HL-60 (cell line): ENCODE measurements at regions not wholly inside any gene's neighbourhood (a gene's known extent, or its start where the extent isn't known, plus 50 kb on each side); places are given as distances from the start of the nearest gene placed in this dataset.

Experiments used
- DNase-seq, 2 experiments: peaks; one replicate each; pipeline ENCODE4 v3.0.0-alpha.2; 2010 to 2020; ENCODE audit warnings: low read depth in 1 of 2, low spot score in 1 of 2
- H3K27ac ChIP-seq: fragments of 250-450 bp; sonication (Bioruptor Pico); replicated peaks from 2 replicates; pipeline ENCODE4 v1.5.1; 2020; ENCODE audit warnings: mild to moderate bottlenecking, moderate library complexity
- H3K27me3 ChIP-seq: fragments of 250-450 bp; sonication (Bioruptor Pico); 2 replicates; pipeline ENCODE4 v1.5.1; 2021; ENCODE audit warnings: mild to moderate bottlenecking, moderate library complexity; ENCODE audit not compliant: insufficient read depth, poor library complexity, severe bottlenecking
- H3K4me3 ChIP-seq: replicated peaks from 2 replicates; pipeline ENCODE4 v1.5.1; 2011; ENCODE audit warnings: mild to moderate bottlenecking, control low read depth, low read length; ENCODE audit not compliant: insufficient read depth
- CTCF ChIP-seq: IDR thresholded peaks from one replicate; pipeline ENCODE4 v1.5.1; 2011; ENCODE audit warnings: low read length, control low read depth, inconsistent platforms; ENCODE audit not compliant: insufficient read depth
- GABPA ChIP-seq: IDR thresholded peaks from 2 replicates; pipeline ENCODE4 v1.6.1; 2012; ENCODE audit warnings: low read depth
- POLR2AphosphoS5 ChIP-seq: IDR thresholded peaks from 2 replicates; pipeline ENCODE4 v1.6.1; 2012; ENCODE audit warnings: low read depth
- REST ChIP-seq: IDR thresholded peaks from 2 replicates; pipeline ENCODE4 v1.6.1; 2012; ENCODE audit warnings: low read depth; ENCODE audit not compliant: insufficient replicate concordance
- SPI1 ChIP-seq: IDR thresholded peaks from 2 replicates; pipeline ENCODE4 v1.6.1; 2012; ENCODE audit warnings: low read depth, mild to moderate bottlenecking, borderline replicate concordance

- no peaks in the 10 kb centered on the region for H3K27me3 ChIP-seq
- TF ChIP-seq GABPA (no peak), POLR2AphosphoS5 (no peak), CTCF (no peak), REST (no peak), SPI1 (no peak)
- H3K4me3 ChIP-seq, result no peak overlapping the region
- DNase-seq, result no peak
- H3K27ac ChIP-seq, result no peak overlapping the region
Observed at GRCh38 chr21:27146268-27146667, 179.4 kb upstream of the ADAMTS5 start.

GRCh38 chr21:27145134-27145798 is 178.4 kb upstream of the ADAMTS5 start:
- TF ChIP-seq SPI1, result no peak
- no peak for TF ChIP-seq POLR2AphosphoS5
- TF ChIP-seq GABPA, result no peak
- no peak for TF ChIP-seq CTCF
- TF ChIP-seq REST, result no peak
- Histone ChIP-seq H3K4me3 (no peak overlapping the region), H3K27ac (no peak overlapping the region), H3K27me3 (no peaks in the 10 kb centered on the region)
- no peak for DNase-seq

- TF ChIP-seq POLR2AphosphoS5, result no peak
- TF ChIP-seq SPI1, result no peak
- no peak for TF ChIP-seq CTCF
- no peak for TF ChIP-seq GABPA
- TF ChIP-seq REST, result no peak
- DNase-seq, result no peak
- no peak overlapping the region for H3K27ac ChIP-seq
- no peaks in the 10 kb centered on the region for H3K27me3 ChIP-seq
- no peak overlapping the region for H3K4me3 ChIP-seq
Observed at GRCh38 chr21:27143476-27143875, 176.6 kb upstream of the ADAMTS5 start.
